RPMI8226 (cell line): ENCODE measurements at regions not wholly inside any gene's neighbourhood (a gene's known extent, or its start where the extent isn't known, plus 50 kb on each side); places are given as distances from the start of the nearest gene placed in this dataset.

Source experiments
- DNase-seq: peaks from one replicate; pipeline ENCODE4 v3.0.0-alpha.2; 2015

DNA sequence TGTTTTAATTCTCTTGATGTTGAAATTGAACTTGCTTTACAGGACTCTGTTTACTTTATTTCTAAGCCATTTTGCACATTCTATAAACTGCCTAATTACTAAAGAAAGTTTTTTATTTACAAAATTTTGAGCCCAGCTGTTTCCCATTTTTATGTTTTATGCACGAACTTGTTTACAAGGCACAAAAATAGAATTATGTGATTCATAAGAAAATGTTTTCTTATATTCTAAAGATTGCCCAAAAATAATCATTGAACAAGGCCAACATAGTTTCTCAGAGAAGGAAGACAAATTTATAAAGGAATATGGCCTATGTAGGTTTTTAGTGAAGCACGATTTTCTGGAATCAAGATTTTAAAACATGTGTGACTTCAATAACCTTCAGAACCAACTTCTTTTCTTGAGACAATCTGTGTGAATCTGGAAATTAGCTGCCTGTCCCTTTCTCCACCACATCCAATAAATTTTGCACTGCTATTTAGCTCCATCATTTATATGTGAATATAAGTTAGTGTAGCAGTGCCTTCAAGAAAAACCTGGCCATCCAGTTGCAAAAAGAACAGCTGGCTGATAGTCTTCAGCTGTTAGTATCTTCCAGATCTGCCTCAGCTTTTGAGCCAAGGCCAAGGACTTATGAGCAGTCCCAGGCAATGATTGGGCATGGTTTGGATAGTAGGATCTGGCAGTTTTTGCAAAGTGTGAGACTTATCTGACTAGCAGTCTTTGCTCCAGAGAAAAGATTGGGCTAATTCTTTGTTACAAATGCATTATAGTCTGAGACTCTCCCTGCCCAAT lies 253.2 kb upstream of the COL3A1 start:
- DNase-seq: no peak

- DNase-seq: no peak
Observed at GRCh38 chr2:188721784-188722183, 252.4 kb upstream of the COL3A1 start.

- no peak for DNase-seq
Observed at GRCh38 chr2:188725746-188726360, 248.3 kb upstream of the COL3A1 start.

DNA sequence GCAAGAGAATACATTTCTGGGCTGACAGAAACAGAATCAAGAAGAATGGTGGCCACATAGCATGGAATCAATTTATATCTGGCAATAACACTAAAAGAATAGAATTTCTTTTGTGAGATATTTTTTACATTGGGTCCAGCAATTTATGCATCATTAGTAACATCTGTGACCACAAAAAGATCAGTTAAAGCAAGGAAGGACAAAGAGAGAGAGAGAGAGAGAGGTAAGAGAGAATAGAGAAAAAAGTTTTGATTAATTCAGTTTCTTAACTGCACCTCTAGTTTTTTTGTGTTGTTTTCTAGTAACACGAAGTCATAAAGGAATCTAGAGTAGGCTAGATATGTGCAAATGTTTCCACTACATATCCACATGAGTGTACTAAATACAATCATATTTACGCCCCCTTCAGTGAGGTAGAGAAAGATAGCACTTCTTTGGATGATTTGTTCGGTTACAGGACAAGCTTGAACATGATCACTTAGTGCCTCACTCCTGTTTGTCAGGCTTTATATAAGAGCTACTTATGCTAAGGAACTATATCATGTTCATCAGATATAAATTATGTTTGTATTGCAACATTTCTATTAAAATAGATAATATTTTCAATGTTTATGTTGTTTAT lies 247.4 kb upstream of the COL3A1 start:
- no peak for DNase-seq

DNA sequence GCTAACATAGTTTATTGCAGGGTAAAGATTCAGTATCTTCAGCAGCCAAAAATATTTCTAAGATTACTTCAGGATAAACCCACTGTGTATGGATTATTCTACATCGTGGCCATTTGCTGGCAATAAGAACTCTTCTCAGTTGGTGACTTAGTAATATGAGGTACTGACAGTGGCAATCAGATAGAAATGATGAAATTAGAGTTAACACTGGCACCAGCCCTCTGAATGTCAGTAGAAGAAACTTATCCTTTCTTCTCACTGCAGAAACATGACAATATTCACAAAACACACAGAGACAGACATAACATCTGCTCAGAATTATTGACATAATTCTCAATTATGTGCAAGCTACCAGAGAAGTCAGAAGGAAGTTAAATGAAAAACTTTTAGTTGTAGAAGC lies 246.3 kb upstream of the COL3A1 start:
- no peak for DNase-seq

- no peak for DNase-seq
Observed at GRCh38 chr2:188734691-188735090, 239.5 kb upstream of the COL3A1 start.

- no peak for DNase-seq
Observed at GRCh38 chr2:188746727-188747126, 227.4 kb upstream of the COL3A1 start.

DNA sequence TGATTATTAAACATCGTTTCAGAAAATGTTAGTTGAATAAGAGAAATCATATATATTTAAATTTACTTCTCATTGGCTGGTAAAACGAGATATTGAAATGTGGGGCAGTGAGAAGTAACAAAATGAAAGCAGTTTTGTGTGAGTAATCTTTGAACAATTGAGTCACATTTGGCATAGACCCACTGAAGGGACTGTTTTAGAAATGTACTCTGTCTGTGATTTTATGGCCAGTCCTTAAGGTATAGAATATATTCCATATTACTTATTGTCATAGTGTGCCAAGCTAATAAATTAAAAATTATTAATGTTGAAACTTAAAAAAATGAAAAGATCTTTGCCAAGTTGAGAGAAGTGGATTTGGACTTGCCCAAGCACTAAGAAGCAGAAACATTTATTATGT lies 222.4 kb upstream of the COL3A1 start:
- DNase-seq: no peak

GRCh38 chr2:188752311-188752710 lies 221.9 kb upstream of the COL3A1 start:
- DNase-seq: no peak

- DNase-seq: no peak
Observed at GRCh38 chr2:188762151-188762550, 212.0 kb upstream of the COL3A1 start.

GRCh38 chr2:188765522-188766470 lies 208.4 kb upstream of the COL3A1 start:
- peak; percentile 24 for DNase-seq

- DNase-seq: no peak
Observed at GRCh38 chr2:188766471-188766856, 207.7 kb upstream of the COL3A1 start.

DNA sequence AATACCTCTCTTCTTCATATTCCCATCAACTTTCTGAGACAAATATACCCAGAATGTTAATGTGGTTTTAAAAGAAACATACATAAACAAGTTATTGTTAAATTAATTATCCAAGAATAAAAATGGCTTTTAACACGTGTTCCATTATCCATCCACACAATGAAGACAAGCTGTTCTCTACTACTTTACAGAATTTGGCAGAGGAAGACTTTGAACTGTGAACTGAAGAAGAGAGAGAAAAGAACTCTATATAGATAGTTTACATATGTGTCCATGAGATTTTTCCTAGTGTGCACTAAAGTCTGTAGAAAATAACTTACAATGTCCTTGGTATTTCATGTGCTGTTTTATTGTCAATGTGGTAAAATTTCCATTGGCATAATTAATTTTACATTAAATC lies 207.0 kb upstream of the COL3A1 start:
- no peak for DNase-seq

- DNase-seq: no peak
Observed at GRCh38 chr2:188770296-188770695, 203.9 kb upstream of the COL3A1 start.

DNA sequence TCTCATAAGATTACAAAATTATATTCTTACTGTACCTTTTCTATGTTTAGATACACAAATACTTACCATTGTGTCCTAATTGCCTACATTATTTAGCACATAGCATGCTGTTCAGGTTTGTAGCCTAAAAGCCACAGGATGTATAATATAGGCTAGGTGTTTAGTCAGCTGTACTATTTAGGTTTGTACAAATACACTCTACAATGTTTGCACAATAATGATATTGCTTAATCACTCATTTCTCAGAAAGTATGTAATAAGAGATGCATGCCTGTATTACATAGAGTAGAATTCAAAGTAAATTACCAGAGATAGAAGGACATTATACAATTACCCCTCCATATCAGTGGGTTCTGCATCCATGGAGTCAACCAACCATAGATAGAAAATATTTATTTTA lies 201.1 kb upstream of the COL3A1 start:
- DNase-seq: no peak

- no peak for DNase-seq
Observed at GRCh38 chr2:188776634-188777033, 197.5 kb upstream of the COL3A1 start.

DNA sequence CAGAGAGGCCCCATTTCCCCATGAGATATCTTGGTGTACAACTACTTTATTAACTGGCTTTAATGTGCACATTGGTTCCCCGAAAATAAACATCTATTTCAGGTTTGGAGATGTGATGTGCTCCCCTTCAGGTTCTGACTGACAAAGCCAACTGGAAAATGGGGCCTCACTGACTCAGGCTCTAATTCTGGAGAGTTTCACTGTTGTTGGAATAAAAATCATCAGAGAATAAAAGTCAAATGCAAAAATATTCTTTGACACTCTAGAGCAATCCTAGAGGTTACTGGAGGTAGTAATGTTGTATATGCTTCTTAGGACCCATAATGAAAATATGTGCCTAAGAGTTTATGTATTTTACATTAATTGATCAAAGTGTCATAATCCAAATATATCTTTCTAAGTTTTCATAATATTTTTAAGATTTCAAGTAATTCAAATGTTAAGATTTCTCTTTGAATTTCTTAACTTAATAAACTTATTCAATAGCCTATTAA lies 189.9 kb upstream of the COL3A1 start:
- DNase-seq: no peak

- no peak for DNase-seq
Observed at GRCh38 chr2:188785061-188785460, 189.1 kb upstream of the COL3A1 start.

DNA sequence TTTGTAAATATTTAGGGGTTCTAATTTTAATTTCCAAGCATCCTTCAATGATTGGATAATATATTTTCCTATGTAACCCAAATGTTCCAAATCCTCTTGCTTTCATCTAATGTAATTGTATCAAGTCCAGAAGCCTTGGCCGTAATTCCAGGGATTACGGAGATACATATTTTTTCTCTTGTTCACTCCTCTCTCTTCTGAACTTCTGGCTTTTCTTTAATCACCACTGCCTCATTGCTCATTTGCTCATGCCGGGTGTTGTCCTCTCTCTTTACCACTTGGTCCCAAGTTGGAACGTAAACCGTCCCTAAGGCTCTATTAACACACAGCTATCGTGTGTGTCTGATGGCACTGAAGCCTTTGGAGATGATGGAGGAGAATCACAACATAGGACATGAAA lies 188.7 kb upstream of the COL3A1 start:
- no peak for DNase-seq

- no peak for DNase-seq
Observed at GRCh38 chr2:188786368-188786841, 187.8 kb upstream of the COL3A1 start.

GRCh38 chr2:188787021-188787657 lies 187.0 kb upstream of the COL3A1 start:
- DNase-seq: no peak

- DNase-seq: no peak
Observed at GRCh38 chr2:188787658-188788240, 186.4 kb upstream of the COL3A1 start.
